ENCODE measurements at regions not wholly inside any gene's neighbourhood (a gene's known extent, or its start where the extent isn't known, plus 50 kb on each side); places are given as distances from the start of the nearest gene placed in this dataset.

GRCh38 chr16:86988920-86989696, 328.1 kb downstream of the C16orf95 start:
- TF ChIP-seq TAF1 (IDR thresholded peaks at IDR 0.05; ENCODE audit: borderline replicate concordance, insufficient read depth, low read length) = no peak
- no peak for TF ChIP-seq POLR2AphosphoS5 (IDR thresholded peaks at IDR 0.05; ENCODE audit: low read depth, low read length)
- no peak for TF ChIP-seq REST (IDR thresholded peaks at IDR 0.05; ENCODE audit: insufficient read depth in 1 of 2, low read depth in 2 of 2, low read length in 2 of 2)
- TF ChIP-seq SIN3A (IDR thresholded peaks at IDR 0.05; ENCODE audit: borderline replicate concordance, insufficient read depth, low read length) = no peak
- TF ChIP-seq FOXP2 (optimal IDR thresholded peaks at IDR 0.05; ENCODE audit: borderline replicate concordance, extremely low read depth, extremely low read length, insufficient read depth) = no peak
